HL-60 (cell line): ENCODE measurements at regions not wholly inside any gene's neighbourhood (a gene's known extent, or its start where the extent isn't known, plus 50 kb on each side); places are given as distances from the start of the nearest gene placed in this dataset.

Experiments
- DNase-seq, 2 experiments: peaks; one replicate each; pipeline ENCODE4 v3.0.0-alpha.2; 2010 to 2020; ENCODE audit warnings: low read depth in 1 of 2, low spot score in 1 of 2
- H3K27ac ChIP-seq: fragments of 250-450 bp; sonication (Bioruptor Pico); replicated peaks from 2 replicates; pipeline ENCODE4 v1.5.1; 2020; ENCODE audit warnings: mild to moderate bottlenecking, moderate library complexity
- H3K27me3 ChIP-seq: fragments of 250-450 bp; sonication (Bioruptor Pico); 2 replicates; pipeline ENCODE4 v1.5.1; 2021; ENCODE audit warnings: mild to moderate bottlenecking, moderate library complexity; ENCODE audit not compliant: insufficient read depth, poor library complexity, severe bottlenecking
- H3K4me3 ChIP-seq: replicated peaks from 2 replicates; pipeline ENCODE4 v1.5.1; 2011; ENCODE audit warnings: mild to moderate bottlenecking, control low read depth, low read length; ENCODE audit not compliant: insufficient read depth
- GABPA ChIP-seq: IDR thresholded peaks from 2 replicates; pipeline ENCODE4 v1.6.1; 2012; ENCODE audit warnings: low read depth
- POLR2AphosphoS5 ChIP-seq: IDR thresholded peaks from 2 replicates; pipeline ENCODE4 v1.6.1; 2012; ENCODE audit warnings: low read depth
- SPI1 ChIP-seq: IDR thresholded peaks from 2 replicates; pipeline ENCODE4 v1.6.1; 2012; ENCODE audit warnings: low read depth, mild to moderate bottlenecking, borderline replicate concordance
- TF ChIP-seq, protein P1 (sequence below): IDR thresholded peaks from 2 replicates; pipeline ENCODE4 v1.6.1; 2012; ENCODE audit warnings: low read depth; ENCODE audit not compliant: insufficient replicate concordance
- TF ChIP-seq, protein P2 (sequence below): IDR thresholded peaks from one replicate; pipeline ENCODE4 v1.5.1; 2011; ENCODE audit warnings: low read length, control low read depth, inconsistent platforms; ENCODE audit not compliant: insufficient read depth

DNA sequence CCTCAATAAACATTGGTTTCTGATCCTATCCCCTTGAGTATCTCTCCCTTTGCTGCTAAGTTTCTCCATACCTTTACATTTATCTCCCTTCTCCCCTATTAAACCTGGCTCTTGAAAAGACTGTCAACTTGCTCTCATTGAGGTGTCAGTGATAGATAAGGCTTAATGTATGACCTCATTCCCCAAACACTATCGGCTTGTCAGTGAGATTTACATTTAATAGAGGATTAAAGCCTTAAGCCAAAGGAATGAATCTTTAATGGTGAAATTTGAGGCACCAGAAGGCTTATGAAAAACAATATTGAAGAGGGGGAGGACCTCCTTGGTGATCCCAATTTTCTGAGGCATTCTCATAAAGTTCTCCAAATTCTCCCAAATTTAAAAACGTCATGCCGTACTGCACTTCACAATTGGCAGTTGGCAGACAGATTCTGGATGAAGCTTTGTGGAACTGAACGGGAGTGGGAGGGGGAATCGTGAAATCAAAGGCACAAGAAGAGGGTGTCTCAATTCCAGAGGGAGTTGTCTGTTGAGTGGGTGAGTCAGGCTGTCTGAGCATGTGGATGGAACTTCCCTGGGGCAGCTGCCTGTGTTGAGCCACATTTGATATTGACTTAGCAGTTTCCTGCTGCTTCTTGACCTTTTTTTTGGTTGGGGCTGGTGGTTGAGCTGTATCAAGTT, 478.8 kb downstream of the NPIPA7 start:
- DNase-seq = no peak
- TF ChIP-seq POLR2AphosphoS5 = no peak
- no peak for TF ChIP-seq GABPA
- TF ChIP-seq, protein P1, sequence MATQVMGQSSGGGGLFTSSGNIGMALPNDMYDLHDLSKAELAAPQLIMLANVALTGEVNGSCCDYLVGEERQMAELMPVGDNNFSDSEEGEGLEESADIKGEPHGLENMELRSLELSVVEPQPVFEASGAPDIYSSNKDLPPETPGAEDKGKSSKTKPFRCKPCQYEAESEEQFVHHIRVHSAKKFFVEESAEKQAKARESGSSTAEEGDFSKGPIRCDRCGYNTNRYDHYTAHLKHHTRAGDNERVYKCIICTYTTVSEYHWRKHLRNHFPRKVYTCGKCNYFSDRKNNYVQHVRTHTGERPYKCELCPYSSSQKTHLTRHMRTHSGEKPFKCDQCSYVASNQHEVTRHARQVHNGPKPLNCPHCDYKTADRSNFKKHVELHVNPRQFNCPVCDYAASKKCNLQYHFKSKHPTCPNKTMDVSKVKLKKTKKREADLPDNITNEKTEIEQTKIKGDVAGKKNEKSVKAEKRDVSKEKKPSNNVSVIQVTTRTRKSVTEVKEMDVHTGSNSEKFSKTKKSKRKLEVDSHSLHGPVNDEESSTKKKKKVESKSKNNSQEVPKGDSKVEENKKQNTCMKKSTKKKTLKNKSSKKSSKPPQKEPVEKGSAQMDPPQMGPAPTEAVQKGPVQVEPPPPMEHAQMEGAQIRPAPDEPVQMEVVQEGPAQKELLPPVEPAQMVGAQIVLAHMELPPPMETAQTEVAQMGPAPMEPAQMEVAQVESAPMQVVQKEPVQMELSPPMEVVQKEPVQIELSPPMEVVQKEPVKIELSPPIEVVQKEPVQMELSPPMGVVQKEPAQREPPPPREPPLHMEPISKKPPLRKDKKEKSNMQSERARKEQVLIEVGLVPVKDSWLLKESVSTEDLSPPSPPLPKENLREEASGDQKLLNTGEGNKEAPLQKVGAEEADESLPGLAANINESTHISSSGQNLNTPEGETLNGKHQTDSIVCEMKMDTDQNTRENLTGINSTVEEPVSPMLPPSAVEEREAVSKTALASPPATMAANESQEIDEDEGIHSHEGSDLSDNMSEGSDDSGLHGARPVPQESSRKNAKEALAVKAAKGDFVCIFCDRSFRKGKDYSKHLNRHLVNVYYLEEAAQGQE = no peak
- TF ChIP-seq, protein P2, sequence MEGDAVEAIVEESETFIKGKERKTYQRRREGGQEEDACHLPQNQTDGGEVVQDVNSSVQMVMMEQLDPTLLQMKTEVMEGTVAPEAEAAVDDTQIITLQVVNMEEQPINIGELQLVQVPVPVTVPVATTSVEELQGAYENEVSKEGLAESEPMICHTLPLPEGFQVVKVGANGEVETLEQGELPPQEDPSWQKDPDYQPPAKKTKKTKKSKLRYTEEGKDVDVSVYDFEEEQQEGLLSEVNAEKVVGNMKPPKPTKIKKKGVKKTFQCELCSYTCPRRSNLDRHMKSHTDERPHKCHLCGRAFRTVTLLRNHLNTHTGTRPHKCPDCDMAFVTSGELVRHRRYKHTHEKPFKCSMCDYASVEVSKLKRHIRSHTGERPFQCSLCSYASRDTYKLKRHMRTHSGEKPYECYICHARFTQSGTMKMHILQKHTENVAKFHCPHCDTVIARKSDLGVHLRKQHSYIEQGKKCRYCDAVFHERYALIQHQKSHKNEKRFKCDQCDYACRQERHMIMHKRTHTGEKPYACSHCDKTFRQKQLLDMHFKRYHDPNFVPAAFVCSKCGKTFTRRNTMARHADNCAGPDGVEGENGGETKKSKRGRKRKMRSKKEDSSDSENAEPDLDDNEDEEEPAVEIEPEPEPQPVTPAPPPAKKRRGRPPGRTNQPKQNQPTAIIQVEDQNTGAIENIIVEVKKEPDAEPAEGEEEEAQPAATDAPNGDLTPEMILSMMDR = no peak
- TF ChIP-seq SPI1 = no peak
- no peaks in the 10 kb centered on the region for H3K27me3 ChIP-seq
- H3K4me3 ChIP-seq = no peak overlapping the region
- no peak overlapping the region for H3K27ac ChIP-seq

DNA sequence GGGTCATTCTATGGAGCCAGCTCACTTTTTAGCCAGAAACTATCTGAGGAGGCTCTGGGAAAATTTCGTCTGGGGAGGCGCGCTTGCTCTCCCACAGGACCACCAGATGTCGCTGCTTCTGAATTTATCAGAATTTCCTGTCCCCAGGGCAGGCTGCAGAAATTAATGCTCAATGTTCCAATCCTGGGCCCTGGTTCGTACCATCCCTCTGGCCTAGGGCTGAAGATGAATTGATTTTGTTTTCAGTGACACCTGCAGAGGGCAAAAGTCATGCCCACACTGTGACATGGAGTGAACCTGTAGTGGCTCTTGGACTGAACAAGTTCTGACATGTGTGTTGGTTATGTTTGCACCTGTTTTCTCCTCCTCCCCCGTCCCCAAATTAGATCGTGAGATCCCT, 482.6 kb downstream of the NPIPA7 start:
- H3K4me3 ChIP-seq = no peak overlapping the region

DNA sequence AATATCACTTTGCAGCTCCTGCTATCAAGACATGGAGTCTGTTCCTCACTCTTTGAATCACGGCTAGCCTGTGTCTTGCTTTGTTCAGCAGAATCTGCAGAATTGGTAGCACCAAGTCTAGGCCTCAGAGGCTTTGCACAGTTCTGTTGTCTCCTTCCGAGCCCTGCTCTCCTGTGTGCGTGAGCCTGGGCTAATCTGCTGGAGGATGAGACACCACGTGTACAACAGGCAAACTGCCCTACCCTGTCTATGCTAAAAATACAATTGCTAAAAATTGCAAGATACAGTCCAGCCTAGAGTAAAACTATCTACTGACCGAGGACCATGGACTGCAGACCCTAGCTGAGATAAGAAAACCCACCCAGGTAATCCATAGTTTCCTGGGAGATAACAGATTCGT, 484.7 kb downstream of the NPIPA7 start:
- Histone ChIP-seq H3K27me3 (no peaks in the 10 kb centered on the region), H3K27ac (no peak overlapping the region), H3K4me3 (no peak overlapping the region)
- TF ChIP-seq, protein P2 = no peak
- TF ChIP-seq POLR2AphosphoS5 (no peak), GABPA (no peak), SPI1 (no peak)
- TF ChIP-seq, protein P1 = no peak
- no peak for DNase-seq

More for the DNA sequence above, 482.6 kb downstream of the NPIPA7 start:
- DNase-seq = peak in 1 of 2 experiments; percentile 44
- TF ChIP-seq SPI1 = no peak
- TF ChIP-seq, protein P2 = peak; percentile 62
- no peak for TF ChIP-seq GABPA
- no peak for TF ChIP-seq POLR2AphosphoS5
- TF ChIP-seq, protein P1 = no peak
- Histone ChIP-seq H3K27ac (no peak overlapping the region), H3K27me3 (no peaks in the 10 kb centered on the region)
